ENCODE measurements at regions not wholly inside any gene's neighbourhood (a gene's known extent, or its start where the extent isn't known, plus 50 kb on each side); places are given as distances from the start of the nearest gene placed in this dataset.

DNA sequence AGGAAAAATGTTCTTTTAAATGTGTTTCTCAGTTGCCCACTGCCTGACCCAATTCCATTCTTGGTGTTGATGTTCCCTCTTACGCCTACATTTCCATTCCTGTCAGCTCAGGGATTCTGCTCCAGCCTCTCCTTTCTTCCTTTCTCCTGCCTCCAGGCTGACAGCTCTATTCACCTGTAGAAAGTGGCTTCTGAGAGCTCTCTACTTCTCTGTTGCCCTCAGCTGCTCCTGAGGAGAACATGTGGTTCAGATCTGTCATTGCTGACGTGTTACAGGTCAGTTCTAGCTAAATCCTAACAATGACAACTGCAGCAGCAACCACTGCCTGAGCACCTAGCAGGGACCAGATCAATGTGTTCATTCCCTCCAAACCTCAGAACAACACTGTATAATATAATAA lies 144.9 kb upstream of the PLAAT1 start:
- Histone ChIP-seq H3K4me1 (ENCODE audit: insufficient read depth, low read length) (peaks cover 4% of the 10 kb centered on the region), H2AFZ (ENCODE audit: low read depth, low read length) (no peak overlapping the region), H3K36me3 (ENCODE audit: insufficient read depth, low read length) (no peaks in the 10 kb centered on the region), H4K20me1 (ENCODE audit: insufficient read depth, low read length) (no peaks in the 10 kb centered on the region), H3K9me3 (ENCODE audit: insufficient read depth, low read depth, low read length) (no peaks in the 10 kb centered on the region), H3K27me3 (ENCODE audit: insufficient read depth, low read length) (no peaks in the 10 kb centered on the region), H3K9ac (ENCODE audit: low read length) (no peak overlapping the region), H3K4me3 (ENCODE audit: insufficient read depth, low read depth, low read length) (no peak overlapping the region), H3K79me2 (ENCODE audit: insufficient read depth, low read length) (no peaks in the 10 kb centered on the region), H3K27ac (ENCODE audit: low read depth, low read length) (no peak overlapping the region), H3K4me2 (ENCODE audit: low read length) (no peak overlapping the region)
- TF ChIP-seq EZH2 (IDR thresholded peaks at IDR 0.05; ENCODE audit: insufficient read depth, low read length): no peak
- TF ChIP-seq, protein P1, sequence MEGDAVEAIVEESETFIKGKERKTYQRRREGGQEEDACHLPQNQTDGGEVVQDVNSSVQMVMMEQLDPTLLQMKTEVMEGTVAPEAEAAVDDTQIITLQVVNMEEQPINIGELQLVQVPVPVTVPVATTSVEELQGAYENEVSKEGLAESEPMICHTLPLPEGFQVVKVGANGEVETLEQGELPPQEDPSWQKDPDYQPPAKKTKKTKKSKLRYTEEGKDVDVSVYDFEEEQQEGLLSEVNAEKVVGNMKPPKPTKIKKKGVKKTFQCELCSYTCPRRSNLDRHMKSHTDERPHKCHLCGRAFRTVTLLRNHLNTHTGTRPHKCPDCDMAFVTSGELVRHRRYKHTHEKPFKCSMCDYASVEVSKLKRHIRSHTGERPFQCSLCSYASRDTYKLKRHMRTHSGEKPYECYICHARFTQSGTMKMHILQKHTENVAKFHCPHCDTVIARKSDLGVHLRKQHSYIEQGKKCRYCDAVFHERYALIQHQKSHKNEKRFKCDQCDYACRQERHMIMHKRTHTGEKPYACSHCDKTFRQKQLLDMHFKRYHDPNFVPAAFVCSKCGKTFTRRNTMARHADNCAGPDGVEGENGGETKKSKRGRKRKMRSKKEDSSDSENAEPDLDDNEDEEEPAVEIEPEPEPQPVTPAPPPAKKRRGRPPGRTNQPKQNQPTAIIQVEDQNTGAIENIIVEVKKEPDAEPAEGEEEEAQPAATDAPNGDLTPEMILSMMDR (IDR thresholded peaks at IDR 0.05; ENCODE audit: insufficient read depth, low read depth, low read length): no peak
- DNase-seq (ENCODE audit: low read depth): no peak
- Mint-ChIP-seq H3K4me1 (ENCODE audit: low read depth, unreplicated experiment) (no peaks in the 10 kb centered on the region), H3K27ac (ENCODE audit: unreplicated experiment) (no peak overlapping the region), H3K36me3 (ENCODE audit: low read depth, unreplicated experiment) (no peaks in the 10 kb centered on the region), H3K27me3 (ENCODE audit: low read depth, unreplicated experiment) (no peaks in the 10 kb centered on the region), H3K9me3 (ENCODE audit: unreplicated experiment) (no peaks in the 10 kb centered on the region), H3K4me3 (ENCODE audit: unreplicated experiment) (no peak overlapping the region)
- no peak for FAIRE-seq

DNA sequence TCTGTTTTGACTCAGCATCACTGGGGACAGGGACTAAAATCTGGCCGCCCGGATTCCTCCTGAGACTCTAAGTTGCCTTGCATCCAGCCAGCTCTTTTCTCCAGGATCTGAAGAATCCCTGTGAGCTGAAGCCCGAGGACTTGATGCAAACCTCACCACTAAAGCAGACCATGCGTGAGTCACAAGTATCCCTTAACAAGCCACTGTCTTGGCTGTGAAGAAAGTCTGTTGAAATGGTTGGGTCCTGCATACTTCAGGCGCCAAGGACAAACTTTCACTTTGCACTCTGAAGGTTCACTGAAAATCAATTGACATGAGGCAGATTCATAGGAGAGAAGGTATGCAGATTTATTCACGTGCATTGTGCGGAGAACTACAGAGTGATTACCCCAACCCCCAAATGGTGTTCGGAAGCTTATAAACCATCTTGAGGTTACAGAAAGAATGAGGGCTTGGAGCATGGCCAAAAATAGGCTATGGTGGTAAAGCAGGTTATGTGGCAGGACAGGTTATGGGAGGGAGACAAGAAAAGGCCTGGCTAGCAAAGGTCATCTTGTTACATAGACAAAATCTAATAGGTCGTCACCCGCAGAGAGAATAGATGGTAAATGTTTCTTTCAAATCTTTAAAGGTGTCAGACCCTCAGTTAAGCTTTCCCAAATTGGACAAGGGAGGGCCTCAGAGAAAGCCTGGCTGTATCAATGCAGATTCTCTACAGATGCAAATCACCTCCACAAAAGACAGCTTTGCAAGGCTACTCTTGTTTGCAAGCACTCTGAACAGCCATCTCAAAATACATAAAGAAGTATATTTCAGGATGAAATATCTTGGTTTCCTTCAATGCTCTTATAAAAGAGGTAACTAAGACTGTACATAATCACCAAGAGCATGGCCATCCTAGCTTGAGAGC lies 126.3 kb upstream of the PLAAT1 start:
- no peaks in the 10 kb centered on the region for H3K9me3 ChIP-seq (ENCODE audit: insufficient read depth, low read depth, low read length)
- H3K9me3 Mint-ChIP-seq (ENCODE audit: unreplicated experiment): no peaks in the 10 kb centered on the region
- no peak overlapping the region for H3K27ac ChIP-seq (ENCODE audit: low read depth, low read length)
- H2AFZ ChIP-seq (ENCODE audit: low read depth, low read length): no peak overlapping the region
- no peak overlapping the region for H3K9ac ChIP-seq (ENCODE audit: low read length)
- H3K4me3 Mint-ChIP-seq (ENCODE audit: unreplicated experiment): no peak overlapping the region
- H3K79me2 ChIP-seq (ENCODE audit: insufficient read depth, low read length): no peaks in the 10 kb centered on the region
- H3K4me1 ChIP-seq (ENCODE audit: insufficient read depth, low read length): no peaks in the 10 kb centered on the region
- no peaks in the 10 kb centered on the region for H3K27me3 Mint-ChIP-seq (ENCODE audit: low read depth, unreplicated experiment)
- no peak overlapping the region for H3K4me3 ChIP-seq (ENCODE audit: insufficient read depth, low read depth, low read length)
- H3K4me2 ChIP-seq (ENCODE audit: low read length): no peak overlapping the region
- no peaks in the 10 kb centered on the region for H3K36me3 Mint-ChIP-seq (ENCODE audit: low read depth, unreplicated experiment)
- DNase-seq (ENCODE audit: low read depth): no peak
- H3K36me3 ChIP-seq (ENCODE audit: insufficient read depth, low read length): no peaks in the 10 kb centered on the region
- H4K20me1 ChIP-seq (ENCODE audit: insufficient read depth, low read length): no peaks in the 10 kb centered on the region
- FAIRE-seq: no peak
- H3K4me1 Mint-ChIP-seq (ENCODE audit: low read depth, unreplicated experiment): peaks cover 6% of the 10 kb centered on the region
- TF ChIP-seq, protein P1 (IDR thresholded peaks at IDR 0.05; ENCODE audit: insufficient read depth, low read depth, low read length): no peak
- no peak for TF ChIP-seq EZH2 (IDR thresholded peaks at IDR 0.05; ENCODE audit: insufficient read depth, low read length)
- no peaks in the 10 kb centered on the region for H3K27me3 ChIP-seq (ENCODE audit: insufficient read depth, low read length)
- no peak overlapping the region for H3K27ac Mint-ChIP-seq (ENCODE audit: unreplicated experiment)

DNA sequence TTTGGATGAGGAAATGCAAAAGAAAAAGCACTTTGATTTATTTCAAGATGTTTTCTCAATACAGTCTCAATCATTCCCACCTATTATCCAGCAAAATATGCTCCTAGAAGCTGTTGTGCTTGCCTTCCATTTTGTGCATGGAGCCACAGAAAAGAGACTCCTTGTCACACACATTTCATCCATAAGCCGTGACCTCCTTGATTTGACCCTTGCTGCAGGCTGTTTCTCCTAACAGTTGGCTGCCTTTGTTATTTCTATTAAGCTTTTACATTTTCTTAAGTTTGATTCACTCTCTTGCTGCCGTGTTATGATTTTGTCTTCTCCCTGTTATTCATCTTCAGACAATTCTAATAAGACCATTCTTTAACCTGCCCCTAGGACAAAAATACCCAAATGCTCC lies 124.2 kb upstream of the PLAAT1 start:
- Histone ChIP-seq H3K4me3 (ENCODE audit: insufficient read depth, low read depth, low read length) (no peak overlapping the region), H2AFZ (ENCODE audit: low read depth, low read length) (no peak overlapping the region), H4K20me1 (ENCODE audit: insufficient read depth, low read length) (no peaks in the 10 kb centered on the region), H3K4me2 (ENCODE audit: low read length) (no peak overlapping the region), H3K9me3 (ENCODE audit: insufficient read depth, low read depth, low read length) (no peaks in the 10 kb centered on the region), H3K36me3 (ENCODE audit: insufficient read depth, low read length) (no peaks in the 10 kb centered on the region), H3K9ac (ENCODE audit: low read length) (no peak overlapping the region), H3K4me1 (ENCODE audit: insufficient read depth, low read length) (no peaks in the 10 kb centered on the region), H3K27ac (ENCODE audit: low read depth, low read length) (no peak overlapping the region), H3K79me2 (ENCODE audit: insufficient read depth, low read length) (no peaks in the 10 kb centered on the region), H3K27me3 (ENCODE audit: insufficient read depth, low read length) (no peaks in the 10 kb centered on the region)
- FAIRE-seq: no peak
- DNase-seq (ENCODE audit: low read depth): no peak
- no peaks in the 10 kb centered on the region for H3K27me3 Mint-ChIP-seq (ENCODE audit: low read depth, unreplicated experiment)
- H3K27ac Mint-ChIP-seq (ENCODE audit: unreplicated experiment): no peak overlapping the region
- no peaks in the 10 kb centered on the region for H3K36me3 Mint-ChIP-seq (ENCODE audit: low read depth, unreplicated experiment)
- TF ChIP-seq, protein P1 (IDR thresholded peaks at IDR 0.05; ENCODE audit: insufficient read depth, low read depth, low read length): no peak
- no peak for TF ChIP-seq EZH2 (IDR thresholded peaks at IDR 0.05; ENCODE audit: insufficient read depth, low read length)
- no peak overlapping the region for H3K4me3 Mint-ChIP-seq (ENCODE audit: unreplicated experiment)
- H3K4me1 Mint-ChIP-seq (ENCODE audit: low read depth, unreplicated experiment): peaks cover 6% of the 10 kb centered on the region
- H3K9me3 Mint-ChIP-seq (ENCODE audit: unreplicated experiment): no peaks in the 10 kb centered on the region

All from astrocyte (in vitro differentiated cells and primary cell).